A673 (cell line): ENCODE measurements at regions not wholly inside any gene's neighbourhood (a gene's known extent, or its start where the extent isn't known, plus 50 kb on each side); places are given as distances from the start of the nearest gene placed in this dataset.

ENCODE experiments used
- EZH2 ChIP-seq: fragments of 200-600 bp; sonication (generic); IDR thresholded peaks from 2 replicates; pipeline ENCODE4 v1.6.1; 2017; ENCODE audit warnings: borderline replicate concordance, low read depth, mild to moderate bottlenecking, mixed read lengths, antibody characterized with exemption, low read length; ENCODE audit not compliant: poor library complexity, severe bottlenecking
- TF ChIP-seq, protein P1 (sequence below): fragments of 300-800, 200-600 bp; sonication (generic); conservative IDR thresholded peaks from 2 replicates; pipeline ENCODE4 v1.5.1; 2017; ENCODE audit warnings: low read depth, mild to moderate bottlenecking, antibody characterized with exemption, low read length, moderate library complexity, mixed read lengths

DNA sequence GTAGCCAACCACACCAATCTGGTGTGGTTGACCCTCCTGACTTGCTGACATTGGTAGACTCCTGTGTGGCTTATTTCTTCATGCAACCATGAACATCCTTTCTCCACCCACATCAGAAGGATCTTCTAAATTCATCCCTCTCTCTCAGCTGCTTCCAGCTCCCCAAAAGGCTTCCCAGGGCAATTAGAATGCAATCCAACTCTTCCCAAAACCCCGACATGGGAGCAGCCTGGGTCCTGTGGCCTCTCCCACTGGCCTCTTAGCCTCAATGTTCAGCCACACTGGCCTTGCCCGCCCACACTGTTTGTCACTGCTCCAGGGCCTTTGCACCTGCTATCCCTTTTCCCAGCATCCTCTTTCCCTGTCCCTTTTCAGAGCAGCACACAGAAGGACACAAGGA lies 199.8 kb upstream of the SGCG start:
- no peak for TF ChIP-seq EZH2
- TF ChIP-seq, protein P1, sequence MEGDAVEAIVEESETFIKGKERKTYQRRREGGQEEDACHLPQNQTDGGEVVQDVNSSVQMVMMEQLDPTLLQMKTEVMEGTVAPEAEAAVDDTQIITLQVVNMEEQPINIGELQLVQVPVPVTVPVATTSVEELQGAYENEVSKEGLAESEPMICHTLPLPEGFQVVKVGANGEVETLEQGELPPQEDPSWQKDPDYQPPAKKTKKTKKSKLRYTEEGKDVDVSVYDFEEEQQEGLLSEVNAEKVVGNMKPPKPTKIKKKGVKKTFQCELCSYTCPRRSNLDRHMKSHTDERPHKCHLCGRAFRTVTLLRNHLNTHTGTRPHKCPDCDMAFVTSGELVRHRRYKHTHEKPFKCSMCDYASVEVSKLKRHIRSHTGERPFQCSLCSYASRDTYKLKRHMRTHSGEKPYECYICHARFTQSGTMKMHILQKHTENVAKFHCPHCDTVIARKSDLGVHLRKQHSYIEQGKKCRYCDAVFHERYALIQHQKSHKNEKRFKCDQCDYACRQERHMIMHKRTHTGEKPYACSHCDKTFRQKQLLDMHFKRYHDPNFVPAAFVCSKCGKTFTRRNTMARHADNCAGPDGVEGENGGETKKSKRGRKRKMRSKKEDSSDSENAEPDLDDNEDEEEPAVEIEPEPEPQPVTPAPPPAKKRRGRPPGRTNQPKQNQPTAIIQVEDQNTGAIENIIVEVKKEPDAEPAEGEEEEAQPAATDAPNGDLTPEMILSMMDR, result no peak
